H1 (cell line): ENCODE measurements at regions not wholly inside any gene's neighbourhood (a gene's known extent, or its start where the extent isn't known, plus 50 kb on each side); places are given as distances from the start of the nearest gene placed in this dataset.

Experiments used
- CTCF ChIA-PET: fragments of 300-600 bp; sonication (Branson Sonifier 250); formaldehyde crosslinking; loops from one replicate; lab custom pipeline; 2021; ENCODE audit not compliant: partially characterized antibody; lab: Charles Lee
- POLR2A ChIA-PET: fragments of 300-600 bp; sonication (Branson Sonifier 250); formaldehyde crosslinking; loops from one replicate; lab custom pipeline; 2021; ENCODE audit warnings: inconsistent platforms; ENCODE audit not compliant: partially characterized antibody; lab: Charles Lee
- DNase-seq, 2 experiments: peaks; one replicate each; pipeline versions ENCODE4 v3.0.0 to v3.0.0-alpha.2; 2010 to 2022; ENCODE audit warnings: low spot score in 2 of 2, low read depth in 1 of 2, mixed read lengths in 1 of 2
- FAIRE-seq: peaks from 2 replicates; lab custom pipeline; 2011; peaks lifted over from hg19 to GRCh38; lab: Jason Lieb, UNC
- H2AFZ ChIP-seq: 2 replicates; pipeline ENCODE4 v1.8.1; 2012; ENCODE audit warnings: low read length, inconsistent platforms
- H2AK5ac ChIP-seq: 2 replicates; pipeline ENCODE4 v1.6.1; 2013; ENCODE audit warnings: low read depth, low read length
- H2BK120ac ChIP-seq: replicated peaks from 2 replicates; pipeline ENCODE3; 2013; ENCODE audit warnings: low read depth, low read length, inconsistent platforms
- H2BK12ac ChIP-seq: 2 replicates; pipeline ENCODE4 v1.6.1; 2013; ENCODE audit warnings: low read depth, low read length
- H2BK15ac ChIP-seq: 2 replicates; pipeline ENCODE4 v1.6.1; 2013; ENCODE audit warnings: low read length
- H2BK20ac ChIP-seq: 2 replicates; pipeline ENCODE4 v1.6.1; 2013; ENCODE audit warnings: low read length
- H2BK5ac ChIP-seq: 2 replicates; pipeline ENCODE4 v1.6.1; 2013; ENCODE audit warnings: low read depth, low read length
- H3K14ac ChIP-seq: 2 replicates; pipeline ENCODE4 v1.6.1; 2013; ENCODE audit warnings: inconsistent platforms; ENCODE audit not compliant: insufficient read length
- H3K18ac ChIP-seq: 2 replicates; pipeline ENCODE4 v1.6.1; 2013; ENCODE audit warnings: low read length; ENCODE audit errors: extremely low read depth
- H3K23ac ChIP-seq: 2 replicates; pipeline ENCODE4 v1.6.1; 2013; ENCODE audit warnings: inconsistent platforms; ENCODE audit not compliant: insufficient read length
- H3K23me2 ChIP-seq: 2 replicates; pipeline ENCODE4 v1.6.1; 2013; ENCODE audit warnings: low read depth, low read length
- H3K27ac ChIP-seq: 2 replicates; pipeline ENCODE4 v1.6.1; 2011; ENCODE audit warnings: low read depth, low read length, inconsistent platforms
- H3K27me3 ChIP-seq, 4 experiments: replicated peaks in 1 of 4; 1 replicate in 1 of 4; 2 replicates in 3 of 4; pipeline versions ENCODE4 v1.6.1 to v1.8.1; 2011 to 2013; ENCODE audit warnings: low read length in 3 of 4, mild to moderate bottlenecking in 3 of 4, inconsistent platforms in 2 of 4, mixed read lengths in 2 of 4, moderate library complexity in 1 of 4; ENCODE audit not compliant: control insufficient read depth in 3 of 4, insufficient read depth in 3 of 4; ENCODE audit errors: extremely low read depth in 1 of 4
- H3K36me3 ChIP-seq, 4 experiments: 2 replicates each; pipeline versions ENCODE4 v1.6.1 to v1.8.1; 2011 to 2013; ENCODE audit warnings: mild to moderate bottlenecking in 4 of 4, low read length in 3 of 4, moderate library complexity in 2 of 4, control low read depth in 1 of 4, inconsistent platforms in 1 of 4; ENCODE audit not compliant: insufficient read depth in 4 of 4, control insufficient read depth in 2 of 4
- H3K4ac ChIP-seq: replicated peaks from 2 replicates; pipeline ENCODE3; 2013; ENCODE audit warnings: low read length, low read depth, mixed read lengths, inconsistent platforms; ENCODE audit not compliant: insufficient read length
- H3K4me1 ChIP-seq, 4 experiments: replicated peaks in 1 of 4; 1 replicate in 1 of 4; 2 replicates in 3 of 4; pipeline versions ENCODE4 v1.6.1 to v1.8.1; 2011 to 2013; ENCODE audit warnings: low read length in 3 of 4, inconsistent platforms in 2 of 4, mixed read lengths in 1 of 4; ENCODE audit not compliant: insufficient read depth in 4 of 4, control insufficient read depth in 3 of 4
- H3K4me2 ChIP-seq, 2 experiments: 2 replicates each; pipeline versions ENCODE4 v1.6.1 to v1.8.1; 2011 to 2013; ENCODE audit warnings: low read depth in 2 of 2, low read length in 2 of 2, control low read depth in 1 of 2, inconsistent platforms in 1 of 2, mild to moderate bottlenecking in 1 of 2; ENCODE audit not compliant: insufficient read depth in 1 of 2
- H3K4me3 ChIP-seq, 4 experiments: fragments of 200-600, 300-600 bp in 1 of 4; sonication (generic), shearing (Covaris generic), sonication (Bioruptor Twin) in 1 of 4; 2 replicates each; pipeline versions ENCODE4 v1.5.1 to v1.8.1; 2011 to 2016; ENCODE audit warnings: low read length in 4 of 4, low read depth in 3 of 4, control low read depth in 2 of 4, inconsistent platforms in 2 of 4, mild to moderate bottlenecking in 2 of 4, mixed read lengths in 1 of 4, moderate library complexity in 1 of 4; ENCODE audit not compliant: insufficient read depth in 2 of 4; ENCODE audit errors: extremely low read depth in 1 of 4
- H3K56ac ChIP-seq: replicated peaks from 2 replicates; pipeline ENCODE3; 2013; ENCODE audit warnings: low read depth, mild to moderate bottlenecking, mixed read lengths, low read length, inconsistent platforms; ENCODE audit not compliant: insufficient read length
- H3K79me1 ChIP-seq: 2 replicates; pipeline ENCODE4 v1.6.1; 2013; ENCODE audit warnings: low read depth, low read length, control low read depth
- H3K79me2 ChIP-seq, 2 experiments: 2 replicates each; pipeline versions ENCODE4 v1.6.1 to v1.8.1; 2012 to 2013; ENCODE audit warnings: low read length in 2 of 2, mild to moderate bottlenecking in 2 of 2, inconsistent platforms in 1 of 2; ENCODE audit not compliant: insufficient read depth in 2 of 2, control insufficient read depth in 1 of 2
- H3K9ac ChIP-seq, 4 experiments: replicated peaks in 1 of 4; 1 replicate in 1 of 4; 2 replicates in 3 of 4; pipeline versions ENCODE4 v1.6.1 to v1.8.1; 2011 to 2013; ENCODE audit warnings: low read depth in 3 of 4, low read length in 3 of 4, control low read depth in 2 of 4, mild to moderate bottlenecking in 2 of 4, moderate library complexity in 2 of 4, inconsistent platforms in 1 of 4; ENCODE audit errors: extremely low read depth in 1 of 4
- H3K9me3 ChIP-seq, 2 experiments: 2 replicates each; pipeline versions ENCODE4 v1.6.1 to v1.8.1; 2012 to 2013; ENCODE audit warnings: mild to moderate bottlenecking in 2 of 2, moderate library complexity in 2 of 2, control low read depth in 1 of 2, inconsistent platforms in 1 of 2, low read depth in 1 of 2, low read length in 1 of 2, mixed read lengths in 1 of 2; ENCODE audit not compliant: insufficient read depth in 2 of 2
- H4K20me1 ChIP-seq, 2 experiments: replicated peaks in 1 of 2; 2 replicates each; pipeline versions ENCODE3 to v1.8.1; 2011 to 2013; ENCODE audit warnings: inconsistent platforms in 2 of 2, low read length in 2 of 2, mild to moderate bottlenecking in 1 of 2; ENCODE audit not compliant: insufficient read depth in 2 of 2, control insufficient read depth in 1 of 2
- H4K5ac ChIP-seq: 2 replicates; pipeline ENCODE4 v1.6.1; 2013; ENCODE audit warnings: low read length, low read depth, mixed read lengths, inconsistent platforms; ENCODE audit not compliant: insufficient read length
- H4K8ac ChIP-seq: 2 replicates; pipeline ENCODE4 v1.8.0; 2013; ENCODE audit warnings: mild to moderate bottlenecking, moderate library complexity, low read length, inconsistent platforms; ENCODE audit not compliant: insufficient read depth; ENCODE audit errors: extremely low read depth
- H4K91ac ChIP-seq: replicated peaks from 2 replicates; pipeline ENCODE3; 2013; ENCODE audit warnings: low read length, mixed read lengths, inconsistent platforms; ENCODE audit not compliant: insufficient read length
- CBX5 ChIP-seq: fragments of 300-800, 300-1000 bp; sonication (generic); IDR thresholded peaks from 2 replicates; pipeline ENCODE4 v1.7.1; 2016; ENCODE audit warnings: antibody characterized with exemption, low read length, low read depth
- CEBPB ChIP-seq: IDR thresholded peaks from 2 replicates; pipeline ENCODE4 v1.6.1; 2012; ENCODE audit warnings: low read depth, low read length
- CHD1 ChIP-seq: IDR thresholded peaks from 2 replicates; pipeline ENCODE4 v1.6.1; 2012; ENCODE audit warnings: low read depth, low read length, improper control_type of control experiment
- CTBP2 ChIP-seq: IDR thresholded peaks from 2 replicates; pipeline ENCODE4 v1.7.0; 2011; ENCODE audit warnings: borderline replicate concordance, mild to moderate bottlenecking, moderate library complexity, mixed read lengths, low read length; ENCODE audit not compliant: insufficient read depth, insufficient read length
- GABPA ChIP-seq: IDR thresholded peaks from 2 replicates; pipeline ENCODE4 v1.6.1; 2011; ENCODE audit warnings: mild to moderate bottlenecking, low read length, moderate library complexity, borderline replicate concordance; ENCODE audit not compliant: insufficient read depth
- KDM5A ChIP-seq: fragments of 200-600 bp; IDR thresholded peaks from 2 replicates; pipeline ENCODE4 v1.7.1; 2012; ENCODE audit warnings: mild to moderate bottlenecking, low read length, inconsistent platforms, mixed read lengths
- NANOG ChIP-seq: IDR thresholded peaks from 2 replicates; pipeline ENCODE4 v1.6.1; 2011; ENCODE audit warnings: low read length, low read depth, mild to moderate bottlenecking, inconsistent platforms; ENCODE audit not compliant: insufficient read depth, poor library complexity, severe bottlenecking
- PHF8 ChIP-seq: fragments of 200-600 bp; sonication (generic); conservative IDR thresholded peaks from 2 replicates; pipeline ENCODE4 v1.7.1; 2012; ENCODE audit warnings: low read depth, mild to moderate bottlenecking, inconsistent platforms, low read length, moderate library complexity
- POLR2AphosphoS5 ChIP-seq: IDR thresholded peaks from 2 replicates; pipeline ENCODE4 v1.6.1; 2011; ENCODE audit warnings: low read depth, low read length
- SP1 ChIP-seq: IDR thresholded peaks from 2 replicates; pipeline ENCODE4 v1.6.1; 2011; ENCODE audit warnings: low read depth, low read length
- SRF ChIP-seq: IDR thresholded peaks from 2 replicates; pipeline ENCODE4 v1.6.1; 2011; ENCODE audit warnings: mild to moderate bottlenecking, low read depth, low read length, moderate library complexity
- TAF7 ChIP-seq: optimal IDR thresholded peaks from 2 replicates; pipeline ENCODE3; 2011; ENCODE audit warnings: low read depth, mild to moderate bottlenecking, inconsistent platforms, low read length, moderate library complexity, borderline replicate concordance
- TEAD4 ChIP-seq: IDR thresholded peaks from 2 replicates; pipeline ENCODE4 v1.6.1; 2012; ENCODE audit warnings: low read depth, low read length, inconsistent platforms, mixed read lengths
- WGBS, 2 experiments: shearing (Covaris generic) in 1 of 2; methylation state at CpG; one replicate each; pipeline versions ENCODE4 v1.1.6 to v1.1.7; 2013 to 2015; ENCODE audit warnings: low lambda C conversion rate in 2 of 2, mixed read lengths in 2 of 2, inconsistent platforms in 1 of 2, low coverage in 1 of 2, missing lambda C conversion rate in 1 of 2; ENCODE audit not compliant: insufficient replicate concordance in 2 of 2, insufficient coverage in 1 of 2, insufficient read length in 1 of 2; ENCODE audit errors: extremely low coverage in 1 of 2, missing lambda C conversion rate in 1 of 2; 5-methylcytosine and 5-hydroxymethylcytosine counted together
- TF ChIP-seq, protein P1 (sequence below): IDR thresholded peaks from 2 replicates; pipeline ENCODE4 v1.6.1; 2012; ENCODE audit warnings: inconsistent platforms

DNA sequence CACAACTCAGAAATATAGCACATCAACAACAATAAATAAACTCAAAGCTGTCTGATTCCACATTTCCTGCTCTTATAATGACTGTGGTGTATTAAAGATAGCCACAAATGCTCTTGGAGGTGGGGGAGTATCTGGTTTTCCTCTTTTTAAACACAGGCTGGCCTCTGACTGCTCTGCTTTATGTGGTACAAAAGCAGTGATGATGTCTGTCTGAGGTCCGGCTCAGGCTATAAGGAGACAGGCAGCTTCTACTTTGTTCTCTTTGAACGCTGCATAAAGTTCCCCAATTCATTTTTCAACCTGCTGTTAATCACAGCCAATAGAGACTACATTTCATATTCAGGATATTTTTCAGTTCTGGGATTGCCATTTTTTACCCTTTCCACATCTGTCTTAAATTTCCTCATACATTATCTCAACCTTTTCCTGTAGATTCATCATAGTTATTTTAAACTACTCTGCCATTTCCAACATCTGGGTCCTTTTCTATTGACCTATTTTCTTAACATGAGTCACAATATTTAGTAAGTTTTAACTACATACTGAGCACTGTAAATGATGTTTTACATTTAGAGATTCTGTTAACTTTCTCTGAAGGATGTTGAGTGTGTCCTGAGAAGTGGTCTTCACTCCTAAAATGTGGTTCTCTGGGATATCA, 64.9 kb downstream of the CRPPA start:
- CTCF ChIA-PET = interaction anchor here (1.1 kb wide), 1 partner anchor 9 kb away, joined by 4 read pairs; no protein-coding TSS in a partner anchor
- H3K9ac ChIP-seq = no peak overlapping the region
- H3K27ac ChIP-seq = no peak overlapping the region
- H3K79me2 ChIP-seq = no peaks in the 10 kb centered on the region
- no peak overlapping the region for H4K8ac ChIP-seq
- H3K79me1 ChIP-seq = no peaks in the 10 kb centered on the region
- POLR2A ChIA-PET = no interaction called here
- no peak overlapping the region for H2BK12ac ChIP-seq
- no peak overlapping the region for H4K5ac ChIP-seq
- H2AK5ac ChIP-seq = no peak overlapping the region
- no peak overlapping the region for H3K14ac ChIP-seq
- H2AFZ ChIP-seq = no peak overlapping the region
- no peaks in the 10 kb centered on the region for H3K4me1 ChIP-seq
- H4K20me1 ChIP-seq = no peaks in the 10 kb centered on the region
- H3K4me3 ChIP-seq = no peak overlapping the region
- H3K9me3 ChIP-seq = no peaks in the 10 kb centered on the region
- H3K18ac ChIP-seq = no peak overlapping the region
- H2BK15ac ChIP-seq = no peak overlapping the region
- no peak overlapping the region for H3K56ac ChIP-seq
- H3K4ac ChIP-seq = no peak overlapping the region
- no peak for DNase-seq
- no peak for FAIRE-seq
- no peak overlapping the region for H2BK20ac ChIP-seq
- H2BK120ac ChIP-seq = no peak overlapping the region
- no peak overlapping the region for H2BK5ac ChIP-seq
- no peak overlapping the region for H4K91ac ChIP-seq
- WGBS, 2 experiments = 96% methylated on average over 2 of the region's 2 CpGs; no CpG with 5 or more reads in 1 of the 2 experiments
- H3K4me2 ChIP-seq = no peak overlapping the region
- no peaks in the 10 kb centered on the region for H3K27me3 ChIP-seq
- H3K23ac ChIP-seq = no peak overlapping the region
- H3K23me2 ChIP-seq = no peaks in the 10 kb centered on the region
- no peaks in the 10 kb centered on the region for H3K36me3 ChIP-seq
- TF ChIP-seq SRF (no peak), CHD1 (no peak), NANOG (no peak), TEAD4 (no peak), POLR2AphosphoS5 (no peak), KDM5A (no peak), TAF7 (no peak), CEBPB (no peak), PHF8 (no peak), CTBP2 (no peak), GABPA (no peak), CBX5 (no peak), SP1 (no peak)
- TF ChIP-seq, protein P1, sequence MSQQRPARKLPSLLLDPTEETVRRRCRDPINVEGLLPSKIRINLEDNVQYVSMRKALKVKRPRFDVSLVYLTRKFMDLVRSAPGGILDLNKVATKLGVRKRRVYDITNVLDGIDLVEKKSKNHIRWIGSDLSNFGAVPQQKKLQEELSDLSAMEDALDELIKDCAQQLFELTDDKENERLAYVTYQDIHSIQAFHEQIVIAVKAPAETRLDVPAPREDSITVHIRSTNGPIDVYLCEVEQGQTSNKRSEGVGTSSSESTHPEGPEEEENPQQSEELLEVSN = no peak
